ENCODE measurements at regions not wholly inside any gene's neighbourhood (a gene's known extent, or its start where the extent isn't known, plus 50 kb on each side); places are given as distances from the start of the nearest gene placed in this dataset.

DNA sequence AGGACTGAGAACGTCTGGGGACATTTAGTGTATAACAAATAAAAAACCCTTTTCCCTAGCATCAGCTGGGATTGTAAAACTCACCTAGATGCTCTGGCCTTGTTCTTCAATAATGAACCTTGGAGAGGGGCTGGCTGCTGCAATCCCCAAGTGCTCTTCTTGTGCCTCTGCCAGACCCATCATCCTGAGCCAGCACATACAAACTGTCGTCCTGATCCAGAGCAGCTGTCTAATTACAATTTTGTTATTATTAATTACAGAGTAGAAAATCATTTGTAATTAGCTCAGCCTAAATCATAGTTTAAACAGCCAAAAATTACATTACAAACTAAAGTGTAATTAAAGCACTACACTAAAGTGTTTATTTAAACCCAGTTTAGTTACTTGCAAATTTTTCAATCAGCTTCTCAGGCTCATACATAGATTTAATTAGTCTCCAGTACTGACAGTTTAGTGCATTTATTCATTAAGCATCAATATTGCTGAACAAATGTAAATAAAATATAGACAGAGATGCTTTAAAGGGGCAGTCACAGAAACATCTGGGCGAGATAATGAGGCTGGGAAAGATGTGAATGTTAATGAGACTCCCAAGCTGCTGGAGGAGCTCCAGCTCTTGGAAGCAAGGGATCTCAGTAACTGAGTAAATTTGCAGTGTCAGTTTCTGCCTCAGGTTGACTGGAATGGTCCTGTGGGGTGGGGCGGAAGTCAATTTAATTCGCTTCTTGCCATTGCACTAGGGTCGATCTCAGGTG lies 632.3 kb upstream of the TLE4 start:
- H3K27ac ChIP-seq, result no peak overlapping the region

DNA sequence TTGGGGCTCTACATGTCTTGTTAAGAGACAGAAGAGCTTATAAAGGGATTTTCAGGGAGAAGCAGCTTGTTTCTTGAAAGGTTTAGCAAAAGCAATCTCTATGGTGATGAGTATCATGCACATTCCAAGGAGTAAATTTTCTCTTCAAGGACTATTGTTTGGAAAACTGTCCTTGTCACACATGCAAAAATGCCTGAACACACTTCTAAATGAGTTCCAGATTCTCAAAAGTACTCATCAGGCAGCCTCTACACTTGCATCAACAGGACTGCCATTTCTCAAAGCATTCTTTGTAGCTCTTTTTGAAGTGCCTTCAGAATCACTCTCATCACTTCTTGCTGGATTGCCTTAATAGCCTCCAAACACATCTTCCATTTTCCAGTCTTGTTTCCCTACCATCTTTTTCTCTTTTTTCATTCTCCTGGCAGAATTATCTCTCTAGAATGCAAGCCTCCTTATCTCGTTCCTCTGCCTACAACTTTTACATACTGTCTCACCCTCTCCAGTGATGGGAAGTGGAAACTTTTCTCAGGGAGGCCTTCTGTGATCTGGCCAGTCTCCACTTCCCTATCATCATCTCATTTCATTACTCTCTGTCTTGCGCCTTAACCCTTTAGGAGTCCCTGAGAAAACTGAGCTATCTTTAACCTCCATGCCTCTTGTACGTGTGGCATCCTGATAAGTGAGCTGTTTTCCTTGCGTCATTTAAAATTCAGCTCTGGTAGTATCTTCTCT lies 631.5 kb upstream of the TLE4 start:
- no peak overlapping the region for H3K4me3 ChIP-seq (ENCODE audit: low read depth, low read length)
- no peak overlapping the region for H3K9ac ChIP-seq
- no peaks in the 10 kb centered on the region for H3K27me3 ChIP-seq (ENCODE audit: control insufficient read depth, insufficient read depth, low read length)
- H3K9me3 ChIP-seq (ENCODE audit: control insufficient read depth, low read length), result no peaks in the 10 kb centered on the region
- H3K4me2 ChIP-seq (ENCODE audit: low read length), result no peak overlapping the region
- no peak for TF ChIP-seq CTCF (IDR thresholded peaks at IDR 0.05)
- H3K27ac ChIP-seq, result no peak overlapping the region
- no peaks in the 10 kb centered on the region for H3K36me3 ChIP-seq (ENCODE audit: control insufficient read depth, insufficient read depth, low read length)
- no peaks in the 10 kb centered on the region for H3K79me2 ChIP-seq
- H3K4me1 ChIP-seq, result no peaks in the 10 kb centered on the region
- H2AFZ ChIP-seq, result no peak overlapping the region

More for the DNA sequence above, 632.3 kb upstream of the TLE4 start:
- no peak overlapping the region for H3K4me3 ChIP-seq (ENCODE audit: low read depth, low read length)
- H3K4me2 ChIP-seq (ENCODE audit: low read length), result no peak overlapping the region
- no peaks in the 10 kb centered on the region for H3K4me1 ChIP-seq
- TF ChIP-seq CTCF (IDR thresholded peaks at IDR 0.05), result no peak
- H2AFZ ChIP-seq, result no peak overlapping the region
- H3K79me2 ChIP-seq, result no peaks in the 10 kb centered on the region
- H3K27me3 ChIP-seq (ENCODE audit: control insufficient read depth, insufficient read depth, low read length), result no peaks in the 10 kb centered on the region
- H3K9me3 ChIP-seq (ENCODE audit: control insufficient read depth, low read length), result no peaks in the 10 kb centered on the region
- H3K36me3 ChIP-seq (ENCODE audit: control insufficient read depth, insufficient read depth, low read length), result no peaks in the 10 kb centered on the region
- no peak overlapping the region for H3K9ac ChIP-seq

DNA sequence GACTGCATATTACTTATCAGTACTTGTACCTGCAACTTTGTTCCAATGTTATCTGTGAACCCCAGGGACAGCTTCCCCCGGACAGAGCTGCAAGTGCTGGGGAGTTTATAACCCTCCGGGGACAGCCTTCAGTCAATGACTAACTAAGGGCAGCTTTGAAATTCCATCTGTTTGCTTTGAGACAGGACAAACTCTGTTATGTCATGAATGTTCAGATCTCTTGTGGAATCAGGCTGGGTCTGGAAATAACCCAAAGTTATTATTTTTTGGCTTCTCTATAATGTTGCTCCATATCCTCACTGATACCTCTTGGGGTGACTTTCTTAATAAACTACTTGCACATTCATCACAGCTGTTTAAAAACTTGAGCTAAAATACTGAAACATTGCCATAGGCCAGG lies 617.5 kb upstream of the TLE4 start:
- H3K79me2 ChIP-seq, result no peaks in the 10 kb centered on the region
- no peak for TF ChIP-seq CTCF (IDR thresholded peaks at IDR 0.05)
- H3K27me3 ChIP-seq (ENCODE audit: control insufficient read depth, insufficient read depth, low read length), result no peaks in the 10 kb centered on the region
- no peak overlapping the region for H3K4me2 ChIP-seq (ENCODE audit: low read length)
- no peaks in the 10 kb centered on the region for H3K4me1 ChIP-seq
- no peaks in the 10 kb centered on the region for H3K36me3 ChIP-seq (ENCODE audit: control insufficient read depth, insufficient read depth, low read length)
- H3K9ac ChIP-seq, result no peak overlapping the region
- H2AFZ ChIP-seq, result no peak overlapping the region
- no peak overlapping the region for H3K27ac ChIP-seq
- no peaks in the 10 kb centered on the region for H3K9me3 ChIP-seq (ENCODE audit: control insufficient read depth, low read length)
- H3K4me3 ChIP-seq (ENCODE audit: low read depth, low read length), result no peak overlapping the region

GRCh38 chr9:78958892-78959291 lies 612.9 kb upstream of the TLE4 start:
- H3K36me3 ChIP-seq (ENCODE audit: control insufficient read depth, insufficient read depth, low read length), result no peaks in the 10 kb centered on the region
- TF ChIP-seq CTCF (IDR thresholded peaks at IDR 0.05), result no peak
- no peak overlapping the region for H3K27ac ChIP-seq
- no peaks in the 10 kb centered on the region for H3K9me3 ChIP-seq (ENCODE audit: control insufficient read depth, low read length)
- H3K4me1 ChIP-seq, result no peaks in the 10 kb centered on the region
- no peak overlapping the region for H3K4me2 ChIP-seq (ENCODE audit: low read length)
- no peaks in the 10 kb centered on the region for H3K27me3 ChIP-seq (ENCODE audit: control insufficient read depth, insufficient read depth, low read length)
- no peaks in the 10 kb centered on the region for H3K79me2 ChIP-seq
- H3K4me3 ChIP-seq (ENCODE audit: low read depth, low read length), result no peak overlapping the region
- H2AFZ ChIP-seq, result no peak overlapping the region
- no peak overlapping the region for H3K9ac ChIP-seq
